ENCODE measurements at regions not wholly inside any gene's neighbourhood (a gene's known extent, or its start where the extent isn't known, plus 50 kb on each side); places are given as distances from the start of the nearest gene placed in this dataset.

DNA sequence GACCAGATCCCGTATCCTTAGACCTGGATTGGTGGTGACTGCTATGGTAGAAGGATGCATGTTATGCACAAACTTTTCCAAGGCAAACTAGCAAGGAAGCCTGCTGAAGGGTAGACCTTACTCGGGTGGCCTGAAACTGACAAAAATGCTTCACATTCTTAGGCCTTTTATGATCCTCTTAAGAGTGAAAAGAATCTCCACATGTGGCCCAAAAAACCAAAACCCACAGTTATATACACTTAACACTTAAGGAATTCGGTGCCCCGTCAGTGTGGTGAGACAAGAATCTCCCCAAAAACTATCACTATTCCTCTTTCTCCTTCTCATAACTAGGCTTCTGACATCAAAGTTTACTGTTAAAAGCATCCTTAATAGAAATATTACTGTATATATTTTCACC is 130.1 kb upstream of the SOX2 start:
- Mint-ChIP-seq H3K4me1 (peaks cover 4% of the 10 kb centered on the region), H3K9me3 (no peaks in the 10 kb centered on the region), H3K4me3 (no peak overlapping the region), H3K27me3 (ENCODE audit: low read depth) (no peaks in the 10 kb centered on the region), H3K27ac (ENCODE audit: unreplicated experiment) (no peak overlapping the region), H3K36me3 (ENCODE audit: low read depth) (peaks cover 8% of the 10 kb centered on the region)
- DNase-seq (ENCODE audit: low read depth, low spot score) = no peak
- TF ChIP-seq, protein P1, sequence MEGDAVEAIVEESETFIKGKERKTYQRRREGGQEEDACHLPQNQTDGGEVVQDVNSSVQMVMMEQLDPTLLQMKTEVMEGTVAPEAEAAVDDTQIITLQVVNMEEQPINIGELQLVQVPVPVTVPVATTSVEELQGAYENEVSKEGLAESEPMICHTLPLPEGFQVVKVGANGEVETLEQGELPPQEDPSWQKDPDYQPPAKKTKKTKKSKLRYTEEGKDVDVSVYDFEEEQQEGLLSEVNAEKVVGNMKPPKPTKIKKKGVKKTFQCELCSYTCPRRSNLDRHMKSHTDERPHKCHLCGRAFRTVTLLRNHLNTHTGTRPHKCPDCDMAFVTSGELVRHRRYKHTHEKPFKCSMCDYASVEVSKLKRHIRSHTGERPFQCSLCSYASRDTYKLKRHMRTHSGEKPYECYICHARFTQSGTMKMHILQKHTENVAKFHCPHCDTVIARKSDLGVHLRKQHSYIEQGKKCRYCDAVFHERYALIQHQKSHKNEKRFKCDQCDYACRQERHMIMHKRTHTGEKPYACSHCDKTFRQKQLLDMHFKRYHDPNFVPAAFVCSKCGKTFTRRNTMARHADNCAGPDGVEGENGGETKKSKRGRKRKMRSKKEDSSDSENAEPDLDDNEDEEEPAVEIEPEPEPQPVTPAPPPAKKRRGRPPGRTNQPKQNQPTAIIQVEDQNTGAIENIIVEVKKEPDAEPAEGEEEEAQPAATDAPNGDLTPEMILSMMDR (conservative IDR thresholded peaks at IDR 0.05) = no peak

DNA sequence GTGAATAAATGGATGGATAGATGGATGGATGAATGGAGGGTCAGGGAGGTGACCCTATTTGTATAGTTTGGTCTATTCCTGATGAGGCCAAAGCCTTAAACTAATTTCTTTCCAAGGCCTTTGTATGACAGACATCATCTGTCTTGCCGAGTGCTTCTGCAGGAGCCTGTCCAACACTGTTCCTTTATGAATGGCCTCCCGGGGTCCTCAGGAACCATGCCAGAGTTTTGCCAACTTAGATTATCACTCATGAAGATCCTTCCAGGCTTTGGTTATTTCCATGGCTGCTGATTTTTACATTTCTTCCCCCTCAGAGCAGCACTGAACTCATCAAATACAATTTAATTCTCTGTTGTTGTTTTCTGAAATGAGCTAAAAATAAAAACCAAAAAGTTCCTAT is 133.0 kb upstream of the SOX2 start:
- H3K27ac Mint-ChIP-seq (ENCODE audit: unreplicated experiment) = no peak overlapping the region
- H3K4me3 Mint-ChIP-seq = no peak overlapping the region
- no peaks in the 10 kb centered on the region for H3K9me3 Mint-ChIP-seq
- peaks cover 4% of the 10 kb centered on the region for H3K4me1 Mint-ChIP-seq
- no peaks in the 10 kb centered on the region for H3K36me3 Mint-ChIP-seq (ENCODE audit: low read depth)
- TF ChIP-seq, protein P1 (conservative IDR thresholded peaks at IDR 0.05) = no peak
- no peaks in the 10 kb centered on the region for H3K27me3 Mint-ChIP-seq (ENCODE audit: low read depth)
- DNase-seq (ENCODE audit: low read depth, low spot score) = no peak

DNA sequence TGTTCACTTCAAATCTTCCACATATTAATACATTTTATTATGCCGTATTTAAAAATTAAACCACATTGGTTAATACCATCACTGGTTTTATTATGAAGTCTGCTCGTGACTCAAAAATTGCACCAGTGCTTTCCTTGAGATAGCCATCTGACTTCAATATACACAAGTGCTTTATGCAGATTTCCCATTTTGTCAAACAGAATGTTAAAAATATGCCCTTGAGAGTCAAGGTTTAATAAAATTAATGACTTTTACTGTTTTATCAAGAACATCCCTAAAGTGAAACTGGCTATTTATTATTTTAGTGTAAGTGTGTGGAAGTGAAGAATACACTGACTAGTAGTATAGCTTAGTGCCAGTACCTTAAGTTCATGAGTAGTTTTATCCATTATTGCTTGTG is 139.3 kb upstream of the SOX2 start:
- Mint-ChIP-seq H3K9me3 (no peaks in the 10 kb centered on the region), H3K27ac (ENCODE audit: unreplicated experiment) (no peak overlapping the region), H3K4me3 (no peak overlapping the region), H3K4me1 (no peaks in the 10 kb centered on the region), H3K36me3 (ENCODE audit: low read depth) (no peaks in the 10 kb centered on the region), H3K27me3 (ENCODE audit: low read depth) (no peaks in the 10 kb centered on the region)
- TF ChIP-seq, protein P1 (conservative IDR thresholded peaks at IDR 0.05) = no peak
- DNase-seq (ENCODE audit: low read depth, low spot score) = no peak

DNA sequence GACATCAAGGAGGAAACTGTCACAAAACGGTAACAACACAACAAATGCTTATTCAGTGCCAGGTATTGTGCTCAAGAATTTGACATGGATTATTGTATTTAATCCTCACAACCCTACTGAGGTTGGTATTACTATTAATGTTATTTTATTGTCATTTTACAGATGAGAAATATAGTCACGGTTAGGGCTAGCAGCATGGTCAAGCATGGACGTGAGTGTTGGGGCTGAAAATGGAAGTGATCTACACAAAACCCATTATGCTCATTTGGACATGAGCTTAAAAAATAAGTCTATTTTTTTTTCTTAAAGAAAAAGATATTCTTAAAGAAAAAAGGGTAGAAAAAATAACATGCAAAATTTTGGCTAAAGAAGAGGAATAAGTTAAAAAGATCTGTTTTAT is 141.3 kb upstream of the SOX2 start:
- H3K27me3 Mint-ChIP-seq (ENCODE audit: low read depth) = no peaks in the 10 kb centered on the region
- H3K9me3 Mint-ChIP-seq = no peaks in the 10 kb centered on the region
- TF ChIP-seq, protein P1 (conservative IDR thresholded peaks at IDR 0.05) = no peak
- H3K36me3 Mint-ChIP-seq (ENCODE audit: low read depth) = no peaks in the 10 kb centered on the region
- peak overlapping the region; percentile 43 for H3K27ac Mint-ChIP-seq (ENCODE audit: unreplicated experiment)
- DNase-seq (ENCODE audit: low read depth, low spot score) = no peak
- no peaks in the 10 kb centered on the region for H3K4me1 Mint-ChIP-seq
- no peak overlapping the region for H3K4me3 Mint-ChIP-seq

DNA sequence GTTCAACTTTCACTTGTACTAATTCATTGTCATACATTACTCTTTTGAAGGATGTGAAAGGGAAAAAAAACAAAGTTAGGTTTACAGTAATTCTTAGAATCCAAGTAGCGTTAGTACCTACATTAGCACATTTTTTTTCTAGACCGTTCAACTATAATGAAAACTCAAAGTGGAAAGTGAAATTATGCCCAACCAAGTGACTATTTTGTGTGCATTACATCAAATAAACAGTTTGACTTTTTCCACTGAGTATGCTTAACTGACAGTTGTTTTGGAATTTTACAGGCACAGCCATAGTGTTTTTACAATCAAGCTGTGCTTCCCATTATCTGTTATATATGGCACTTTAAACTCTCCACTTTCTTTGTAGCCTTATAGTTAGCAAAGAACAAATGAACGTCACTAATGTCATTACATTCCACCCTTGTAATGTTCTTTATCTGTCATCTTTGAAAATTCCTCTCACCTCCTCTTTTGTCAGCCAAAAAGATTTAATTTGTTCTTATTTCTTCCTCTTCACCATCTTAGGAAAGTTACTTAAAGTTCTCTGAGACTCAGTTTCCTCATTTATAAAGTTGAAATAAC is 142.3 kb upstream of the SOX2 start:
- no peaks in the 10 kb centered on the region for H3K4me1 Mint-ChIP-seq
- TF ChIP-seq, protein P1 (conservative IDR thresholded peaks at IDR 0.05) = no peak
- DNase-seq (ENCODE audit: low read depth, low spot score) = no peak
- H3K27ac Mint-ChIP-seq (ENCODE audit: unreplicated experiment) = no peak overlapping the region
- no peaks in the 10 kb centered on the region for H3K9me3 Mint-ChIP-seq
- no peak overlapping the region for H3K4me3 Mint-ChIP-seq
- H3K36me3 Mint-ChIP-seq (ENCODE audit: low read depth) = no peaks in the 10 kb centered on the region
- no peaks in the 10 kb centered on the region for H3K27me3 Mint-ChIP-seq (ENCODE audit: low read depth)

Data from neural crest cell (in vitro differentiated cells).